Activated CD4-positive, alpha-beta memory T cell treated with anti-CD3 and anti-CD28 coated beads, Interleukin-2, amount 10 ng/mL, durations not matched to agents 7 days and 5 days (primary cell): ENCODE measurements at regions not wholly inside any gene's neighbourhood (a gene's known extent, or its start where the extent isn't known, plus 50 kb on each side); places are given as distances from the start of the nearest gene placed in this dataset.
"Not testable (repeated sequence)": the region's sequence is repeated elsewhere in the genome, so short reads cannot be mapped to it uniquely, and the experiment has no call there.

Source experiments
- CTCF ChIA-PET: fragments of 350-600 bp; sonication (Branson Sonifier 250); formaldehyde crosslinking; loops from one replicate; lab custom pipeline; 2021; ENCODE audit warnings: antibody characterized with exemption, inconsistent platforms; lab: Charles Lee
- POLR2A ChIA-PET: fragments of 350-600 bp; sonication (Branson Sonifier 250); formaldehyde crosslinking; loops from one replicate; lab custom pipeline; 2021; ENCODE audit warnings: antibody characterized with exemption; lab: Charles Lee
- DNase-seq: peaks from one replicate; pipeline ENCODE4 v3.0.0-alpha.2; 2020
- H3K27ac Mint-ChIP-seq: one replicate; pipeline ENCODE4 v1.8.0; 2021; ENCODE audit warnings: mild to moderate bottlenecking, mixed read lengths
- H3K27me3 Mint-ChIP-seq: one replicate; pipeline ENCODE4 v1.8.0; 2021; ENCODE audit warnings: mixed read lengths
- H3K36me3 Mint-ChIP-seq: one replicate; pipeline ENCODE4 v1.8.0; 2021; ENCODE audit warnings: low read depth, mixed read lengths
- H3K4me1 Mint-ChIP-seq: one replicate; pipeline ENCODE4 v1.8.0; 2021; ENCODE audit warnings: mixed read lengths
- H3K4me3 Mint-ChIP-seq: one replicate; pipeline ENCODE4 v1.8.0; 2021; ENCODE audit warnings: mild to moderate bottlenecking, mixed read lengths
- H3K9me3 Mint-ChIP-seq: one replicate; pipeline ENCODE4 v1.8.0; 2021; ENCODE audit warnings: mixed read lengths

GRCh38 chr15:96213045-96213444, 117.5 kb upstream of the NR2F2 start:
- no peak overlapping the region for H3K27ac Mint-ChIP-seq
- POLR2A ChIA-PET = no interaction called here
- CTCF ChIA-PET = no interaction called here

GRCh38 chr15:96213896-96214295, 116.6 kb upstream of the NR2F2 start:
- Mint-ChIP-seq H3K4me3 (no peak overlapping the region), H3K9me3 (peaks cover 3% of the 10 kb centered on the region), H3K4me1 (no peaks in the 10 kb centered on the region), H3K36me3 (no peaks in the 10 kb centered on the region), H3K27me3 (no peaks in the 10 kb centered on the region), H3K27ac (no peak overlapping the region)
- DNase-seq = no peak
- CTCF ChIA-PET = no interaction called here
- POLR2A ChIA-PET = no interaction called here

More at GRCh38 chr15:96213045-96213444, 117.5 kb upstream of the NR2F2 start:
- Mint-ChIP-seq H3K36me3 (no peaks in the 10 kb centered on the region), H3K4me1 (no peaks in the 10 kb centered on the region), H3K9me3 (peaks cover 3% of the 10 kb centered on the region), H3K4me3 (no peak overlapping the region), H3K27me3 (no peaks in the 10 kb centered on the region)
- DNase-seq = no peak

GRCh38 chr15:96216481-96216880, 114.0 kb upstream of the NR2F2 start:
- H3K27ac Mint-ChIP-seq, POLR2A ChIA-PET, H3K27me3 Mint-ChIP-seq, H3K9me3 Mint-ChIP-seq, H3K36me3 Mint-ChIP-seq, DNase-seq, CTCF ChIA-PET, H3K4me1 Mint-ChIP-seq, H3K4me3 Mint-ChIP-seq: not testable (repeated sequence)

- ChIA-PET CTCF (no interaction called here), POLR2A (no interaction called here)
- no peak overlapping the region for H3K27ac Mint-ChIP-seq
- H3K27me3 Mint-ChIP-seq = no peaks in the 10 kb centered on the region
- H3K4me3 Mint-ChIP-seq = no peak overlapping the region
- DNase-seq = no peak
- H3K36me3 Mint-ChIP-seq = no peaks in the 10 kb centered on the region
- H3K9me3 Mint-ChIP-seq = peaks cover 5% of the 10 kb centered on the region
- no peaks in the 10 kb centered on the region for H3K4me1 Mint-ChIP-seq
Measured at GRCh38 chr15:96217983-96218382, 112.5 kb upstream of the NR2F2 start.

- DNase-seq = no peak
- Mint-ChIP-seq H3K9me3 (peaks cover 5% of the 10 kb centered on the region), H3K4me3 (no peak overlapping the region), H3K4me1 (no peaks in the 10 kb centered on the region), H3K36me3 (no peaks in the 10 kb centered on the region), H3K27ac (no peak overlapping the region), H3K27me3 (no peaks in the 10 kb centered on the region)
- ChIA-PET POLR2A (no interaction called here), CTCF (no interaction called here)
Measured at GRCh38 chr15:96218623-96219455, 111.7 kb upstream of the NR2F2 start.

GRCh38 chr15:96219681-96220080, 110.8 kb upstream of the NR2F2 start:
- ChIA-PET CTCF (no interaction called here), POLR2A (no interaction called here)
- H3K27me3 Mint-ChIP-seq = no peaks in the 10 kb centered on the region
- H3K4me1 Mint-ChIP-seq = no peaks in the 10 kb centered on the region
- no peak for DNase-seq
- no peak overlapping the region for H3K4me3 Mint-ChIP-seq
- H3K36me3 Mint-ChIP-seq = no peaks in the 10 kb centered on the region
- H3K27ac Mint-ChIP-seq = no peak overlapping the region
- H3K9me3 Mint-ChIP-seq = peaks cover 5% of the 10 kb centered on the region

- Mint-ChIP-seq H3K27me3 (no peaks in the 10 kb centered on the region), H3K27ac (no peak overlapping the region), H3K9me3 (peaks cover 5% of the 10 kb centered on the region), H3K36me3 (no peaks in the 10 kb centered on the region), H3K4me3 (no peak overlapping the region), H3K4me1 (no peaks in the 10 kb centered on the region)
- ChIA-PET POLR2A (no interaction called here), CTCF (no interaction called here)
- DNase-seq = no peak
Measured at GRCh38 chr15:96220657-96221056, 109.8 kb upstream of the NR2F2 start.

GRCh38 chr15:96222981-96223380, 107.5 kb upstream of the NR2F2 start:
- H3K4me1 Mint-ChIP-seq = no peaks in the 10 kb centered on the region
- POLR2A ChIA-PET = no interaction called here
- peaks cover 8% of the 10 kb centered on the region for H3K9me3 Mint-ChIP-seq
- H3K27me3 Mint-ChIP-seq = no peaks in the 10 kb centered on the region
- DNase-seq = no peak
- no peak overlapping the region for H3K4me3 Mint-ChIP-seq
- H3K36me3 Mint-ChIP-seq = no peaks in the 10 kb centered on the region
- CTCF ChIA-PET = no interaction called here
- H3K27ac Mint-ChIP-seq = no peak overlapping the region

- Mint-ChIP-seq H3K4me3 (no peak overlapping the region), H3K36me3 (no peaks in the 10 kb centered on the region), H3K27ac (no peak overlapping the region), H3K4me1 (no peaks in the 10 kb centered on the region), H3K9me3 (peaks cover 8% of the 10 kb centered on the region), H3K27me3 (no peaks in the 10 kb centered on the region)
- no peak for DNase-seq
- POLR2A ChIA-PET = no interaction called here
- CTCF ChIA-PET = no interaction called here
Measured at GRCh38 chr15:96223939-96224338, 106.6 kb upstream of the NR2F2 start.

- peaks cover 8% of the 10 kb centered on the region for H3K9me3 Mint-ChIP-seq
- no peak for DNase-seq
- no peaks in the 10 kb centered on the region for H3K36me3 Mint-ChIP-seq
- no peaks in the 10 kb centered on the region for H3K27me3 Mint-ChIP-seq
- H3K27ac Mint-ChIP-seq = no peak overlapping the region
- ChIA-PET CTCF (no interaction called here), POLR2A (no interaction called here)
- no peak overlapping the region for H3K4me3 Mint-ChIP-seq
- H3K4me1 Mint-ChIP-seq = no peaks in the 10 kb centered on the region
Measured at GRCh38 chr15:96225642-96226259, 104.7 kb upstream of the NR2F2 start.

GRCh38 chr15:96230526-96231181, 99.8 kb upstream of the NR2F2 start:
- ChIA-PET POLR2A (no interaction called here), CTCF (no interaction called here)
- Mint-ChIP-seq H3K4me1 (peaks cover 2% of the 10 kb centered on the region), H3K4me3 (no peak overlapping the region), H3K27me3 (no peaks in the 10 kb centered on the region), H3K27ac (no peak overlapping the region), H3K36me3 (no peaks in the 10 kb centered on the region), H3K9me3 (peaks cover 5% of the 10 kb centered on the region)
- DNase-seq = no peak

GRCh38 chr15:96232335-96232734, 98.2 kb upstream of the NR2F2 start:
- Mint-ChIP-seq H3K4me1 (peaks cover 2% of the 10 kb centered on the region), H3K4me3 (no peak overlapping the region), H3K27ac (no peak overlapping the region), H3K9me3 (peaks cover 4% of the 10 kb centered on the region), H3K36me3 (no peaks in the 10 kb centered on the region), H3K27me3 (no peaks in the 10 kb centered on the region)
- POLR2A ChIA-PET = no interaction called here
- CTCF ChIA-PET = no interaction called here
- DNase-seq = no peak

GRCh38 chr15:96234109-96234892, 96.2 kb upstream of the NR2F2 start:
- Mint-ChIP-seq H3K4me3 (no peak overlapping the region), H3K4me1 (peaks cover 2% of the 10 kb centered on the region), H3K36me3 (no peaks in the 10 kb centered on the region), H3K9me3 (peaks cover 2% of the 10 kb centered on the region), H3K27me3 (no peaks in the 10 kb centered on the region), H3K27ac (no peak overlapping the region)
- no peak for DNase-seq
- ChIA-PET POLR2A (no interaction called here), CTCF (no interaction called here)
